Sciatic nerve (tissue), 2 donors: ENCODE measurements at regions not wholly inside any gene's neighbourhood (a gene's known extent, or its start where the extent isn't known, plus 50 kb on each side); places are given as distances from the start of the nearest gene placed in this dataset.

ENCODE experiments used
- ATAC-seq: fragments of 200-7000 bp; cut with Tn5 transposase; one replicate; pipeline ENCODE4 v1.9.1; 2020; ENCODE audit warnings: mild to moderate bottlenecking, moderate library complexity
- DNase-seq: peaks from one replicate; pipeline ENCODE4 v3.0.0-alpha.2; 2020; ENCODE audit warnings: low spot score
- intact Hi-C: fragments of 100-400 bp; cut with DNase I; formaldehyde crosslinking; loops from one replicate; pipeline ENCODE4 v1.14.2; 2022
- donor health status: DM: no; HTN: no; CAD: no.
- donor health status: DM: no; HTN: no; CAD: no.

- no peak for DNase-seq
- ATAC-seq = no peak
These were observed 312.7 kb upstream of the CWC22 start for GRCh38 chr2:180319586-180320405.

GRCh38 chr2:180314086-180314485 lies 307.0 kb upstream of the CWC22 start:
- ATAC-seq (no peak), DNase-seq (no peak)
- intact Hi-C loops = no loop called here

More at GRCh38 chr2:180319586-180320405, 312.7 kb upstream of the CWC22 start:
- intact Hi-C loops = no loop called here

GRCh38 chr2:180312542-180312941 lies 305.4 kb upstream of the CWC22 start:
- ATAC-seq (no peak), DNase-seq (no peak)
- intact Hi-C loops = no loop called here

- ATAC-seq (no peak), DNase-seq (no peak)
These were observed 300.0 kb upstream of the CWC22 start for GRCh38 chr2:180307096-180307495.

GRCh38 chr2:180306346-180306745 lies 299.2 kb upstream of the CWC22 start:
- ATAC-seq = no peak

More at GRCh38 chr2:180307096-180307495, 300.0 kb upstream of the CWC22 start:
- intact Hi-C loops = no loop called here

GRCh38 chr2:180291552-180292421 lies 284.7 kb upstream of the CWC22 start:
- no peak for ATAC-seq
- intact Hi-C loops = no loop called here
- DNase-seq = no peak

More at GRCh38 chr2:180306346-180306745, 299.2 kb upstream of the CWC22 start:
- intact Hi-C loops = no loop called here
- DNase-seq = no peak

GRCh38 chr2:180291060-180291459 lies 284.0 kb upstream of the CWC22 start:
- intact Hi-C loops = no loop called here
- ATAC-seq (no peak), DNase-seq (no peak)

- no peak for ATAC-seq
- intact Hi-C loops = no loop called here
These were observed 282.5 kb upstream of the CWC22 start for GRCh38 chr2:180289627-180290026.

GRCh38 chr2:180279581-180279980 lies 272.5 kb upstream of the CWC22 start:
- ATAC-seq (no peak), DNase-seq (no peak)
- intact Hi-C loops = no loop called here

More at GRCh38 chr2:180289627-180290026, 282.5 kb upstream of the CWC22 start:
- DNase-seq = no peak

- ATAC-seq (no peak), DNase-seq (no peak)
- intact Hi-C loops = no loop called here
These were observed 269.6 kb upstream of the CWC22 start for GRCh38 chr2:180276733-180277132.

- intact Hi-C loops = no loop called here
- no peak for DNase-seq
- ATAC-seq = no peak
These were observed 260.9 kb upstream of the CWC22 start for GRCh38 chr2:180268006-180268405.

GRCh38 chr2:180261976-180262375 lies 254.9 kb upstream of the CWC22 start:
- no peak for ATAC-seq
- no peak for DNase-seq
- intact Hi-C loops = no loop called here

GRCh38 chr2:180258579-180258978 lies 251.5 kb upstream of the CWC22 start:
- ATAC-seq (no peak), DNase-seq (no peak)
- intact Hi-C loops = no loop called here

- DNase-seq (no peak), ATAC-seq (no peak)
- intact Hi-C loops = no loop called here
These were observed 251.0 kb upstream of the CWC22 start for GRCh38 chr2:180258041-180258537.

- intact Hi-C loops = no loop called here
These were observed 250.2 kb upstream of the CWC22 start for GRCh38 chr2:180257247-180257646.

GRCh38 chr2:180255981-180256380 lies 248.9 kb upstream of the CWC22 start:
- ATAC-seq (no peak), DNase-seq (no peak)
- intact Hi-C loops = no loop called here

More at GRCh38 chr2:180257247-180257646, 250.2 kb upstream of the CWC22 start:
- DNase-seq (no peak), ATAC-seq (no peak)

GRCh38 chr2:180254872-180255271 lies 247.8 kb upstream of the CWC22 start:
- DNase-seq (no peak), ATAC-seq (no peak)
- intact Hi-C loops = no loop called here

- intact Hi-C loops = no loop called here
- DNase-seq (no peak), ATAC-seq (no peak)
These were observed 240.6 kb upstream of the CWC22 start for GRCh38 chr2:180247658-180248057.

GRCh38 chr2:180246268-180246667 lies 239.2 kb upstream of the CWC22 start:
- no peak for ATAC-seq
- intact Hi-C loops = no loop called here
- no peak for DNase-seq

- ATAC-seq (no peak), DNase-seq (no peak)
- intact Hi-C loops = no loop called here
These were observed 233.7 kb upstream of the CWC22 start for GRCh38 chr2:180240774-180241173.
